Cardiac muscle cell (in vitro differentiated cells and primary cell): ENCODE measurements at regions not wholly inside any gene's neighbourhood (a gene's known extent, or its start where the extent isn't known, plus 50 kb on each side); places are given as distances from the start of the nearest gene placed in this dataset.

Experiments
- DNase-seq, 2 donors: peaks; one replicate each; pipeline versions ENCODE4 v3.0.0 to v3.0.0-alpha.2; 2010 to 2017; ENCODE audit warnings: low read depth in 1 of 2, low spot score in 1 of 2
- H3K27ac ChIP-seq: fragments of 200-600 bp; sonication (generic); 2 replicates; pipeline ENCODE4 v1.5.1; 2016
- H3K27me3 ChIP-seq: fragments of 200-600 bp; sonication (generic); 2 replicates; pipeline ENCODE4 v1.6.0; 2016; ENCODE audit warnings: control low read depth
- H3K36me3 ChIP-seq: fragments of 200-600 bp; sonication (generic); 2 replicates; pipeline ENCODE4 v1.5.1; 2016; ENCODE audit warnings: control low read depth
- H3K4me1 ChIP-seq: fragments of 200-600 bp; sonication (generic); 2 replicates; pipeline ENCODE4 v1.8.1; 2017; ENCODE audit warnings: low read depth, mild to moderate bottlenecking, mixed run types
- H3K4me3 ChIP-seq: fragments of 200-600 bp; sonication (generic); 2 replicates; pipeline ENCODE4 v1.5.1; 2016; ENCODE audit warnings: mild to moderate bottlenecking
- H3K9me3 ChIP-seq: fragments of 200-600 bp; sonication (generic); 2 replicates; pipeline ENCODE4 v1.5.1; 2017; ENCODE audit warnings: low read depth, mild to moderate bottlenecking, control low read depth
- CTCF ChIP-seq: IDR thresholded peaks from 2 replicates; pipeline ENCODE4 v1.5.1; 2012; ENCODE audit warnings: low read depth, mild to moderate bottlenecking, low read length

- H3K27ac ChIP-seq = peak overlapping the region; percentile 8
- H3K4me1 ChIP-seq = peaks cover 9% of the 10 kb centered on the region
- no peaks in the 10 kb centered on the region for H3K36me3 ChIP-seq
- H3K27me3 ChIP-seq = no peaks in the 10 kb centered on the region
- no peak for TF ChIP-seq CTCF
- H3K9me3 ChIP-seq = no peaks in the 10 kb centered on the region
- H3K4me3 ChIP-seq = no peak overlapping the region
- DNase-seq = peak in 1 of 2 donors; percentile 42
These were observed 922.1 kb downstream of the RAB28 start for GRCh38 chr4:12562021-12562420.

GRCh38 chr4:12555011-12555410 is 929.1 kb downstream of the RAB28 start:
- H3K9me3 ChIP-seq = no peaks in the 10 kb centered on the region
- H3K36me3 ChIP-seq = no peaks in the 10 kb centered on the region
- no peak overlapping the region for H3K4me3 ChIP-seq
- H3K27me3 ChIP-seq = no peaks in the 10 kb centered on the region
- DNase-seq = peak in 1 of 2 donors; percentile 87
- H3K27ac ChIP-seq = no peak overlapping the region
- no peaks in the 10 kb centered on the region for H3K4me1 ChIP-seq
- TF ChIP-seq CTCF = no peak

DNA sequence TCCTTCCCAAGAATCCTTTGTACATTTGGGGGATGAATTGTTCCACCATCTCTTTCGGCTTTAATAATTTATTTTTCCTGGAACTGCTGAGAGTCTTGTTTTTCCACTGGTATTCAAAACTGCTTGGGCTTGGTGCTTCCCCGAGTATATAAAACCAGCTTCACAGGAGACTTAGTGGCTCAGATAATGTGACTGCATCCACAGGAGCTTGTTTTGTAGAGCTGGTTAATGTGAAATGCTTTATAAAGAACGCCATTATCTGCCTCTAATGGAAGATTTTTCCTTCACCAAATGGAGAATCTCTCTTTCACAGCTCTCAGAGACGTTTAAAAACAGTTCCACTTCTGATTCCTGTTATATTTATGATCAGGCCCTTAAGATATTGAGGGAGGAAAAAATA is 935.5 kb downstream of the RAB28 start:
- no peak overlapping the region for H3K27ac ChIP-seq
- H3K27me3 ChIP-seq = no peaks in the 10 kb centered on the region
- DNase-seq = no peak
- TF ChIP-seq CTCF = no peak
- H3K4me1 ChIP-seq = no peaks in the 10 kb centered on the region
- H3K36me3 ChIP-seq = no peaks in the 10 kb centered on the region
- H3K4me3 ChIP-seq = no peak overlapping the region
- no peaks in the 10 kb centered on the region for H3K9me3 ChIP-seq

- no peak overlapping the region for H3K4me3 ChIP-seq
- H3K36me3 ChIP-seq = no peaks in the 10 kb centered on the region
- no peaks in the 10 kb centered on the region for H3K27me3 ChIP-seq
- DNase-seq = peak in 1 of 2 donors; percentile 59
- H3K27ac ChIP-seq = no peak overlapping the region
- no peaks in the 10 kb centered on the region for H3K9me3 ChIP-seq
- no peaks in the 10 kb centered on the region for H3K4me1 ChIP-seq
- TF ChIP-seq CTCF = no peak
These were observed 938.3 kb downstream of the RAB28 start for GRCh38 chr4:12545812-12546211.

DNA sequence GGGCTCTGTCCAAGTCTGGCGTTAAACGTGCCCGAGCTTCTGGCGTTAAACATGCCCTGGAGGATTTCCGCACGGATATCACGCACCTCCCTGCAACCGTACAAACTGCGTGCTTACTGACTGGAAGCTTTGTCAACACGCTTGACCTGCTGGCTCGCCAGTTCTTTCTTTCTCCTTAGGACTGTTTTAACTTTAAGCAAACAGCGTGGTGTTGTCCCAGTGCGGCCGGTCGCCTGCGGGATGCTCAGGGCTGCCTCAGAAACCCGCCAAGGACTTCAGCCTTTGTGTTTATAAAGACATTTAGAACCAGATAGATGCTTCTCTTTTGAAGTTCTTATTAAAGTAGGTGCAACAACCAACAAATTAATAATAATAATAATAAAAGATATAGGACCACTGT is 946.0 kb downstream of the RAB28 start:
- no peaks in the 10 kb centered on the region for H3K4me1 ChIP-seq
- DNase-seq = no peak
- H3K9me3 ChIP-seq = no peaks in the 10 kb centered on the region
- TF ChIP-seq CTCF = no peak
- H3K27me3 ChIP-seq = no peaks in the 10 kb centered on the region
- no peak overlapping the region for H3K27ac ChIP-seq
- H3K36me3 ChIP-seq = no peaks in the 10 kb centered on the region
- no peak overlapping the region for H3K4me3 ChIP-seq

DNA sequence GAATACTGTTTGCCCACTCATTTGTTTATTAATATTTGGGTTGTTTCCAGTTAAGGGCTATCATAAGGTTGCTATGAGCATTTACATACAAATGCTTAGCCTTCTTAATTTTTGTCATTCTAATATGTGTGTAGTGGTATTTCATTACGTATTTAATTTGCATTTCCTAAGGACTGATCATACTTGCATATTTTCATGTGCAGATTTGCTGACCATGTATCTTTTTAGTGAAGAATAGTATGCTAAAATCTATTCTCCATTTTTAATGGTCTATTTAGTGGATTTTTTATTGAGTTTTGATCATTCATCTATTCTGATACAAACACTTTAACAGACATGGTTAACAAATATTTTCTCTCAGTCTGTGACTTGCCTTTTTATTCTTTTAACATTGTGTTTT is 949.5 kb downstream of the RAB28 start:
- no peak for TF ChIP-seq CTCF
- Histone ChIP-seq H3K27me3 (no peaks in the 10 kb centered on the region), H3K27ac (no peak overlapping the region), H3K4me1 (no peaks in the 10 kb centered on the region), H3K9me3 (no peaks in the 10 kb centered on the region), H3K36me3 (no peaks in the 10 kb centered on the region), H3K4me3 (no peak overlapping the region)
- no peak for DNase-seq
